T-helper 2 cell treated with Interferon-gamma antibody and Interleukin-4, amounts not matched to agents 100 ng/mL and 5 ng/mL, for 36 hours (primary cell): ENCODE measurements at regions not wholly inside any gene's neighbourhood (a gene's known extent, or its start where the extent isn't known, plus 50 kb on each side); places are given as distances from the start of the nearest gene placed in this dataset.

ENCODE experiments used
- intact Hi-C: fragments of 100-400 bp; cut with micrococcal nuclease; formaldehyde crosslinking; loops from one replicate; pipeline ENCODE4 v1.15.1; 2023

- intact Hi-C loops, result no loop called here
Observed at GRCh38 chr5:40292006-40292405, 387.7 kb upstream of the PTGER4 start.

GRCh38 chr5:40291338-40291737 is 388.4 kb upstream of the PTGER4 start:
- intact Hi-C loops, result no loop called here

DNA sequence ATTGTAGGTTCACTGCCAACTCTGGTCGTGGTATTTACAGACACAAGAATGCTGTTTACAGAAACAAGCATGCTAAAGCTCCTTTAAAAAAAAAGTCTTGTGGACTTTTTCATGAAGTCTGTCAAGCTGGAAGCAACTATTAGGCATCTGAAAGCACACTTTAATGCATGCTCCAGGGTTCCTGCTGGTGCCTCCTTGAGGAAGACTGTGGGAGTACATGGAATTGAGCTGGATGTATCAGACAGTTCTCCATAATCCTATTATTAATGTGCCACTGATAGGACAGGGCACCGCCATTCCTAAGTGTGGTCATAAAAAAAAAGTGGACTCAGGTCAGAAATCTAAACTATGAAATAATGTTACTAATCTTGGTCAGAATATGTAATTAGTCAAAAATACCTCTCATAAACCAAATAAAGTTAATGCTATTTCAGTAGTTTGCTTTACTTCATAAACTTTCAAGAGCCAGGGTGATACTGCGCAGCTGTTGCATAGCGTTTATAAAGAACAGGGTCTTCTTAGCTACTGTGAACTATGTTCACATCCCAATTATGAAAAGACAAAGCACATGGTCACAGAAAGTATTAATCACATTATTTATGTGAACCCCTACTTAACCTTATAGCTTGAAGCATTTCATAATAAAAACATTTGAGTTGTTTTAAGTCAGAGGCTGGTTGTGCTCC is 390.8 kb upstream of the PTGER4 start:
- intact Hi-C loops, result no loop called here

DNA sequence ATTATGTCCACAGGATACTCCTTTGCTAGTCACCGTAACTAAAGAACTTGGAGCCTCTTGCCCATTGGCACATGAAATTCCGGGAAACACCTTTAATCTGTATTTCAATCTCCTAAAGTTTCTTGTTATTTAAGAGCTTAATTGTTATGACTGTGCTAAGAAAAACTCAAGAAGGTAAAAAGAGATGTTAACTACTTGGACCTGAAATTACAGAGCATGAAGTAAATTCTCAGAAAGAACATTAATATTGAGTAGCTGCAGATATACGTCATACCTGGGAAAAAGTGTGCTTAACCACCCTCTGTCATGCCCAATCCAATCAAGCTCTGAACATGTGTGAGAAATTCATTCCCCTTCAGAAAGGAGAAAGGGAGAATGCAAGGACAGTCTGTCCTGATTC is 394.9 kb upstream of the PTGER4 start:
- intact Hi-C loops, result no loop called here

GRCh38 chr5:40278881-40279280 is 400.8 kb upstream of the PTGER4 start:
- intact Hi-C loops, result loop anchor here (5.0 kb wide), 1 partner anchor 57 kb away; no protein-coding TSS in a partner anchor

DNA sequence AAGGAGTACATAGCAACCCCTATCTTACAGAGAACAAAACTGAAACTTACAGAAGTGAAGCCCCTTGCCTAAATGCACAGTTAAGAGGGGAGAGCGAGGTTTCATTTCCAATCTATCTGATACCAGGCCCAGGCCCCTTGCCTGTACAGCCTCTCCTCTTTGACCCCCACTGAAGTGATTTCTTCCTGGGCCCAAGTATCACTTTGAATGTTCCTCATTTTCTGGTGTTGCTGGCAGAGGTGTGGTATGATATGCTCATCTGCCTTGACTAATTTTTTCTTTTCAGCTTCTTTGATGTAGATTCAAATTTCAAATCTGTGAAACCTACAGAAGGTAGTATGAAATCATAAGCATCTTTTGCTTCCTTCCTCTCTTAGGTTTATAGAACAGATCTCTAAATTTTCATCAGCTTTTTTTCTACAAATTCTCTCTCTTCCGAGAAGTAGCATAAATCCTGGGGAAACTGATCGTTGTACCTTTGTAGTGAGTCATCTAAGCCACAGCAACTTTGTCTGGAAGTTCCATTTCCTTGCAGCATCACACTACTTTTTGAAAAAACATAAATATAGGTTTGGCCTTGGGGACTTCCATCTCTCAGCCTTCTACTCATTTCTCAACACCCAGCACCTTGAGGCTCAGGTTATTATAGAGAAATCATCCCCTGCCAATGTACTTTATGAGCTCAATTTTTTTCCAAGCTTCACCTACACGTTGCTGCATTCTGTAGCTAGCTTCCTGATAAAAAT is 402.4 kb upstream of the PTGER4 start:
- intact Hi-C loops, result loop anchor here (1.0 to 5.0 kb wide), 6 partner anchors 31 to 411 kb away; no protein-coding TSS in a partner anchor

- intact Hi-C loops, result loop anchor here (1.0 to 5.0 kb wide), 6 partner anchors 32 to 412 kb away; no protein-coding TSS in a partner anchor
Observed at GRCh38 chr5:40276426-40277102, 403.2 kb upstream of the PTGER4 start.

DNA sequence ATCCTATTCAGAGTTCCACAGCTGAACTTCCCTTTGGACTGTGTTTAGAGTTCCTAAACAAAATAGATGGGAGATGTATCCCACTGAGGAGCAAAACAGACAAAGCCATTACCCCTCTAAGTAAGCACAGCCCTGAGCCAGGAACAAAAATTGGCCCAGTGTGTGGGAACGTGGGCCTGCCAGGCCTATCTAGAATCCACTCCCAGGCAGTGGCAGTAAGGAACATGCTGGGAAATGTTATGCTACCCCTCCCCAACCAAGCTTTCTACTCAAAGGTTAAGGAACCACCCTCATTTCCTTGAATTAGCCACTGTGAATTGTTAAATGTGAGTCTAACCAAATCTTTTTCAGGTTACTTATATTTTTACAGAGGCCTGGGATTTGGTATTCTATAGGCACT is 405.1 kb upstream of the PTGER4 start:
- intact Hi-C loops, result no loop called here

DNA sequence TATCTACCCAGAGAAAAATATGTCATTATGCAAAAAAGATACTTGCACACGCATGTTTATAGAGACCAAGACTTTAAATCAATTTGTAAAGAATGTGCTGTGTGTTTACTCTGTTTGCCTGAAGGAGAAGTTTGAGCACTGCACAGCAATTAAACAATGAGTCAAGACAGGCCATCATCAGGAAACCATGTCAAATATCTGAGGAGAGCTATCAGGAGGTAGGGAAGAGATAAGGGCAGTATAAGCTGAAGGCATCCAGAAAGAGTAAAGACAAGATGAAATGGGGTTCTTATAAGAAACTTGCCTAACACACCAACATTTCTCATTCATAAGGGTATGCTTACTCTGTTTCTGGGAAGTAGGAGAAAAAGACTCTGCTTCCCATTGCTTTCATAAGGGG is 405.8 kb upstream of the PTGER4 start:
- intact Hi-C loops, result no loop called here

- intact Hi-C loops, result no loop called here
Observed at GRCh38 chr5:40271476-40271875, 408.2 kb upstream of the PTGER4 start.

GRCh38 chr5:40270274-40270845 is 409.4 kb upstream of the PTGER4 start:
- intact Hi-C loops, result no loop called here

- intact Hi-C loops, result no loop called here
Observed at GRCh38 chr5:40268088-40268487, 411.6 kb upstream of the PTGER4 start.

- intact Hi-C loops, result no loop called here
Observed at GRCh38 chr5:40266952-40267351, 412.8 kb upstream of the PTGER4 start.

- intact Hi-C loops, result no loop called here
Observed at GRCh38 chr5:40261984-40262383, 417.7 kb upstream of the PTGER4 start.

GRCh38 chr5:40260361-40260760 is 419.4 kb upstream of the PTGER4 start:
- intact Hi-C loops, result no loop called here

DNA sequence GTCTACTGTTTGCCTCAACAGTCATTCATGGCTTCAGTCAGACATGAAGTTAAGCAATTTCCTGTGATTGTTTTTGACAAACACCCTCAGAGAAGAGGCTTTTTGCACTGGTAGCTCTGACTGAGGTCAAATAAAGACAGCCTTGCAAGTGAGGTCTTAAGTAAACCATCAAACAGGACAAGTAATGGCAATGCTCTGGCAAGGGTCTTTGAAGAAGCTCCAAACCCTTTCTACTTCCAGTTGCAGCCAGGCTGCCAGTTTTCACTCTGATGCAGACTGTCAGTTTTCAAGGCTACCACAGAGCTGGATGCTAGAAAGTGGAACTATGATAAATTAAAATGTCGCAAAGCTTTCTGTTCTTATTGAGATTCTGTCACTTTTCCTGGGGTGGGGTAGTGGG is 421.5 kb upstream of the PTGER4 start:
- intact Hi-C loops, result no loop called here

DNA sequence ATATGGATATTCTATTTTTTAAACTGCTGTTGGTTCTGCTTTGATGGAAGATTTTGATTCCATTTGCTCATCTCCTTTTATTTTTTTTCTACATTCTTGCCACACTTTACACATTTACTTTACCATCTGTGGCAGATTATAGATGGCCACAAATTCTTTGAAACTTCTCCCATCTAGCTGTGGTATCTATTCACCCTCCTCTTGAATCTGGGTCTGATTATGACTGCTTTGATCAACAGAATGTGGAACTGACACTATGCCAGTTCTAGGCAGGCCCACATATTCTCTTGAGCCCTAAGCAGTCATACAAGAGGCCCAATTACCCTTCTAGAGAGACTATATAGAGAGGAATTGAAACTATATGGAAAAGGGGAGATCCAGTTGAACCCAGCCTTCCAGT is 439.0 kb upstream of the PTGER4 start:
- intact Hi-C loops, result no loop called here

- intact Hi-C loops, result no loop called here
Observed at GRCh38 chr5:40240111-40240510, 439.6 kb upstream of the PTGER4 start.

DNA sequence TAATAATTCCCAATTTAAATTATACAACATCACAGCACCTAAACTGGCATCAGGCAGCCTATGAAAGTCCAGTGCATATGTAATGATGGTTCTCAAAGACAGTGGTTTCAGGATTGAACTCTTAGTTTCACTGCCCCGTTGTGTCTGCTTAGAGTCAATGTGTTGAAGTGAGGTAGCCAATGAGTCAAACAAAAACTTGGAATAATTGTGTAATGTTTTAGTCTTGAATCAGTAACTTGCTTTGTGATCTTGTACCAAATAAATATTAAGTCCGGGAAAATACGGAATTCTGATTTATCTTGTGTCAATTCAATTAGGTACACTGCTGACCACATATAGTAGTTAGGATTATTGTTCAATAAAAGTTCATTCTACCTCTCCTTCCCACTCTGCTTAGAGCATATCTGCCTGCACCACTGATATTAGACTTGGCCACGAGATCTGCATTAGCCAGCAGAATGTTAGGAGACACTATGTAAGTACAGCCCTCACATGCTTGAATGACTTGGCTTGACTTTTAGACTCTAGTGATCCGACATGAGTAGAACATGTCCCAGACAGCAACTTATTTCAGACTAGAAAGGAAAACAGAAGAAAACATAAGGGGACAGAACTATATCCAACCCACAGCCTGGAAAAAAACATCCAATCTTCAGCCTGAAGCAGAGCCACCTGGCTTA is 441.5 kb upstream of the PTGER4 start:
- intact Hi-C loops, result no loop called here

DNA sequence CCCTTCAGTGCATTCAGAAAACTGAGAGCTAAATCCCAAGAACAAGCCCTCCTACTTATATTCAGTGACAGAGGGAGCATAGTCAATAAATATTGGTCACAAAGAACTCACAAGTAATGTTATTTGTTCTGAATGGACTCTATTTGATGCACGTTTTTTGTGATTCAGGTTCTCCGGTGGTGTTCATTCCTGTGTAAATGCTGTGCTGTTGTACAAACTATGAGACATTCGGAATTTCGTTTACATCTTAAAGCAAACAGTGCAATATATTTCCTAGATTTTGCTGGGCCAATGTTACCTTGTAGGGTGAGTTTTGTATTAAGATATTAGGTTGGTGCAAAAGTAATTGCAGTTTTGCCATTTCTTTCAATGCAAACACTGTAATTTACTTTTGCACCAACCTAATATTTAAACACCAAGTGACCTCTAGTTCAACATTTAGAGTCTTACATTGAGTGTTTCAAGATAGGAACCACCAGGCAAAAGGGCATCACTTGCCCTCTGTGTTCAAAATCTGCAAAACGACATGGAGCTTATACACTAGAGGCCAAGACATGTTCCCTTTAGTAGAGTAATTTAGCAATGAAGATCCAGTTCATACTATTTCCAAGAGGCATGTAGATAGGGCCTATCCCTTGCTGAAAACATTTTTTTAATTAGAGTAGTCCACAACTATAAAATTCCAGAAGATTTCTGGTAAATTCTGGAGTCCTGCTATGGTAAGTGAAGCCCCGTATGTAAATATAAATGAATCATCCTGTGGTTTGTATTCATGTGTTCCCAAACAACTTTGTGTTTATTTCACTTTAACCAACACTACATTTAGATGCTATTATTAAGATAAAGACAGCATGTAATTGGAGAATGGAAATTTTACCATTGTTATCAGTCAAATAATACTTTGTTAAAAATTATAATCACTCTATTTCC is 444.0 kb upstream of the PTGER4 start:
- intact Hi-C loops, result no loop called here
